ENCODE measurements at regions not wholly inside any gene's neighbourhood (a gene's known extent, or its start where the extent isn't known, plus 50 kb on each side); places are given as distances from the start of the nearest gene placed in this dataset.
"Not testable (repeated sequence)": the region's sequence is repeated elsewhere in the genome, so short reads cannot be mapped to it uniquely, and the experiment has no call there.

DNA sequence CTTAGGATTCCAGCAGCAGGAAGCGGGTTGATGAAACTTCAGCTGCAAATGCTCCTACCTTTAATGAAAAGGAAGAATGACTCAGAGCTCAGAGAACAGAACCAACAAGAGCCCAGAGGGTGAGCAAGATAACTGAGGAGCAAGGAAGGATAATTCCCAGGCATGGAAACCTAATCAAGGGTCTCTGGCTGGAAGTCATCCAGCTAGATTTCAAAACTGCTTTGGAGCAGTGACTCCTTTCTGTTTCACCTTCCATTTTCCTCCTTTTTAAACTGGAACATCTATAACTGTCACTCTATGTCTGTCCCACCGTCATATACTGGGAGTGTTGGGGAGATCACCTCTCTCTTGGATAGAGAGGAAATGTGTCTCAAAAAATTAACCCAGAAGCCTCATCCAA, 148.4 kb upstream of the RAB6C start:
- DNase-seq: no peak

DNA sequence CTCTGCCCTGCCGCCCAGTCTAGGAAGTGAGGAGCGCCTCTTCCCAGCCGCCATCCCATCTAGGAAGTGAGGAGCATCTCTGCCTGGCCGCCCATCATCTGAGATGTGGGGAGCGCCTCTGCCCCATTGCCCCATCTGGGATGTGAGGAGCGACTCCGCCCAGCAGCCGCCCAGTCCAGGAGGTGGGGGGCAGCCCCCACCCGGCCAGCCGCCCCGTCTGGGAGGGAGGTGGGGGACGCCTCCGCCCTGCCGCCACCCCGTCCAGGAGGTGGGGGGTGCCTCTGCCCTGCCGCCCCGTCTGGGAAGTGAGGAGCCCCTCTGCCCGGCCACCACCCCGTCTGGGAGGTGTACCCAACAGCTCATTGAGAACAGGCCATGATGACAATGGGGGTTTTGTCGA, 146.0 kb upstream of the RAB6C start:
- not testable (repeated sequence) for DNase-seq

DNA sequence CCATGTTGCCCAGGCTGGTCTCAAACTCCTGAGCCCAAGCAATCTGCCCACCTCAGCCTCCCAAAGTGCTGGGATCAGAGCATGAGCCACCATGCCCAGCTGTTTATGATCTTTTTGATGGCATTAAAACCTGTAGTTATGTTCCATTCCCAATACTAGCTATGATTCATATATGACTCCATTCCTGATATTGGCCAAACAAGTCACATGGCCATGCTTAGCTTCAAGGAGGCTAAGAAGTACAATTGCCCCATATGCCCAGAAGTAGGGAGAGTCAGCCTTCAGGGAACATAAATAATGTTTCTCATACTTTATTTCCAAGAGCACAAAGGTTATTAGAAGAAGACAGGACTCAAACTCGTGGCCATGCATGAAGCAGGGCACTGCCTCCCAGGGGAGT, 132.4 kb upstream of the RAB6C start:
- no peak for DNase-seq

DNA sequence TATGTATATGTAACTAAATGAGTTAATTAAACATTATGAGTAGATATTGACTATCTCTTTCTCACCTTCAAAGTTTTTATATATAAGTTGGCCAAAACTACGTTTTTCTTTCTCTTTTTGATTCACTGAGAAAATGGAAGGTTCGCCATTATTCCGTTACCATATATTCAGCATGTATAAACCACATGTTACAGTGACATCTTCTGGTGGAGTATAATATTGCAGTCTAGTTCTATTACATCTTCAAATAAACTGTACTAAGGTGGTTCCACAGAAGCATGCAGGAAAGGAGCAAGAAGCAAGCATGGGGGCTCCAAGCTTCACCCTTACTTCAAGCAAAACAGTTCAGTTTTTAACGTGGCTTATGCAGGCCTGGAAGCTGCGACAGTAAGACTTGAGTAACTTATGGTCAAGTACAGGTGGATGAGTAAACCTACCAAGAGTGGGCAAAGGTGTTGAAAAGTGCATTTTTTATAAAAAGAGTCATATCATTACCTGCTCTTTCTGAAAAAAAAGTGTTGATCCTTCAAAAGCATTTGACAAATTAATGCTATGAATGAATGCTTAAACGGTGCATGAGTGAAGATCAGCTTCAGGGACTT, 129.8 kb upstream of the RAB6C start:
- DNase-seq: no peak

DNA sequence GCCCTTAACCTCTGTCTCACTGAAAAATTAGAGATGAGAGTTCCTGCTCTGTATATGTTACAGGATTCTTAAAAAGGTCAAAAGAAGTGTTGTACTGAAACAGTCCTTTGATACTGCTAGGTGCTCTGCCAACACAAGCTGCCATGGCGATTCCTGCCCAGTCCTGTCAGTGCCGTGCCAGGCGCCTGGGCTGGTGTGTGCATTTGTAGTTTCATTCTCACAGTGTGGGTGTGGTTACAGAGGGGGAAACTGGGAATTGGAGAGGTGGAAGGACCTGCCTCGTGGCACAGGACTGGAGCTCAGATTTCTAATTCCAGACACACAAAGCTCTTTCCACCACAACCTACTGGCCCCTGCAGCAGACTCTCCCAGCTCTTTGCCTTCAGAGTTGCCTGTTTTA, 122.3 kb upstream of the RAB6C start:
- no peak for DNase-seq

DNA sequence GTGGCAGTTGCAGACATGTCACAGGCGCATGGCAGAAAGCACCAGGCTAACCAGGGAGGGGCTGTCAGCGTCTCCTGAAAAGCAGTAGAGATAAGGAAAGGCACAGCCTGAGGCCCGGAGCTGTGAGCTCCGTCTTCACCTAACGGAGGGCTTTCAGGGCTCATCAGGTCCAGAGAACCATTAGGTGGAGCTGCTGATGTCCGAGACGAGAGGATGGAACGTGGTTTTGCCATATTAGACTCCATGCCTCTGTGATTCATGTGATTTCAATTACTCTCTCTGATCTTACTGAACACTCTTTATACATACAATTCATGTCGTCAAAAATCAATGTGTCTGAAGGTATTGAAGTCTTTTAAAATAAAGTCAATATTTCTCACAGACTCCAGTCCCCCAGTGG, 120.3 kb upstream of the RAB6C start:
- DNase-seq: no peak

DNA sequence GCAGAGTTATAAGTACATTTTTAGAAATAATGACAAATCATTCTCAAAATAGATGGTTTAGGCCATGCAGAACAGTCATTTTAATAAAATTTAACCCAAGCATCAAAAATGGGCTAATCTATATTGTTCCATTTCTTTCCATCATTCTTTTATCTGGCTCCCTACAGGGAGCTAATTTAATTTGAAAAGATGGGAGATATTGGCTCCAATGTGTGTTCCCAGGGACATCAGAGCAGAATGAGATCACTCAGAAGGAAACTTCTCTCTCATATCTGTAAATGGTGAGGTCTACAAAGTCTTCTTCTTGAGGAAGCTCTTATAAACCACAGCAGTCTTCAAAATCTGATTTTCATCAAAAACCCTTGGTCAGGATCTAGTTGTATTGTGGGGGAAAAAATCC, 119.4 kb upstream of the RAB6C start:
- DNase-seq: no peak

DNA sequence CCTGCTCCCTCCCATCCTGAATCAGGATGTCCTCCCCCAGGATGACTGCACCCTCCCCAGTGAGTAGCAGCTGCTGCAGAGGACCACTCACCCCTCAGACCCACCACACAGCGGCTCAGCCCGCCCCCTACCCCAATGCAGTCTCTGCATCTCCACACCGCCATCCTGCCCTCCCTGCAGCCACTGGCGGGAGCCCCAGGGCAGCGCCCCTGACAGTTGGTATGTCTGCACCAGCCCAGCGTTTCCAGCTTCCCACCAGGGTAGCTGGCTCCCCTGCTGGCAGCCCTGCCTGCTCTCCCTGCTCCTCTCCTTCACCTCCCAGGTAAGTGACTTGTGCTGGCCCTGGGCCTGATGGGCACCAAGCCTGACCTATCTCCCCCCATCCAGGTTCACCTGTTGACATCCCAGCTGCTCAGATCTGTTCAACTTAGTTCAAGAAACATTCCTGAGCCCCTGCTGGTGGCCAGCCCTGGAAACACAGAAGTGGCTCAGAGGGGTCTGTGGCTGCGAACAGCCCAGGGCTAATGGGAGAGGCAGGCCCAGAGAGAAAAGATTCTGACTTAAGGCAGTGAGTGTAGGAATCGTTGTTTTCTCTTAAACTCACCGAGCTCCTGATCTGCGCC, 117.7 kb upstream of the RAB6C start:
- no peak for DNase-seq

DNA sequence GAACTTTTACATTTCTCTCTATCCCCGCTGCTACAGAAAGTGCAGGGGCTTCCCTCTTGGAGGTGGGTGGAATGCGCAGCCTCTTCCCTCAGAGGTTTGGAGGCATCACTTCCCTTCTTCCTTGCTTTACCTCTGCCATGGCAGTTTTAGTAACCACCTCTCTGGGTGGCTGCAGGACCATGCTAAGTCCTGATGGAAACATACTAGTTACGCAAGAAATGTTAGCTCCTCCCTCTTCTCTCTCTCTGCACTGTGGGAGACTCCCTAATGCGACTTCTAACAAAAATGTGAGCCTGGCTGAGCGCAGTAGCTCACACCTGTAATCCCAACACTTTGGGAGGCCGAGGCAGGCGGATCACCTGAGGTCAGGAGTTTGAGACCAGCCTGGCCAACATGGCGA, 116.8 kb upstream of the RAB6C start:
- DNase-seq: no peak

DNA sequence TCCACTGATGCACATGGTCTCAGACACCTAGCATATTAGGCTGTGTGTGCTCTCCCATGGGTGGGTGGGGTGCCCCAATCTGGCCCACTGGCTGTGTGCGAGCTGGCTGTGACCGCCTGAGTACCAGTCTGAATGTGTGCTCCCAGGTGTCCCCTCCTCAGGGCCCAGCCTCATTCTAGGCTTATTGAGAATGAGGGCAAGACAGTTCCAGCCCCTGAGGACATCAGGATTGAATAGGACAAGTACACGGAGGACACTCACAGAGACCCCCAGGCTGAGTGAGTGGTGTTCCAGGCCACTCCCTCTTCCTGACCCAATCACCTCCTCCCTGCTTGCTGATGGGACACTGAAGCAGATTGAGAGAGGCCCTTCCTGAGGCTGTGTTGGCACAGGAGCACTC, 116.1 kb upstream of the RAB6C start:
- DNase-seq: no peak

DNA sequence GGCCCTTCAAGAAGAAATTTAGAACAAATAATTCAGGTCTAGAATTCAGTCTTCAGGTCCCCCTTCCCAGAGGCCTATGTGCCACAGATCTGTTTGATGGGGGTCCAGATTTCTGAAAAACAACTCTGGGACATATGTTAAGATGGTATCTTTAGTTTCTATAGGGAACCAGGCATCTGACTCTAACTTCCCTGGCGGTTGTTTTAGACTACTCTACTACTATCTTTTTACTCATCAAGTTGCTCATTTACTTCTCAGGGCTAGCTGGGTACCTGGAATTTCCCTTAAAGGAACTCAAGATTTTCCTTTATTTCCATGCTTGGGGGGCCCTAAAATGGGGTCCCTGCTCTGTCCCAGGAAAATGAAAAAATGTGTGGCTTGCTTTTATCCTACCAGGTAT, 114.7 kb upstream of the RAB6C start:
- DNase-seq: no peak

DNA sequence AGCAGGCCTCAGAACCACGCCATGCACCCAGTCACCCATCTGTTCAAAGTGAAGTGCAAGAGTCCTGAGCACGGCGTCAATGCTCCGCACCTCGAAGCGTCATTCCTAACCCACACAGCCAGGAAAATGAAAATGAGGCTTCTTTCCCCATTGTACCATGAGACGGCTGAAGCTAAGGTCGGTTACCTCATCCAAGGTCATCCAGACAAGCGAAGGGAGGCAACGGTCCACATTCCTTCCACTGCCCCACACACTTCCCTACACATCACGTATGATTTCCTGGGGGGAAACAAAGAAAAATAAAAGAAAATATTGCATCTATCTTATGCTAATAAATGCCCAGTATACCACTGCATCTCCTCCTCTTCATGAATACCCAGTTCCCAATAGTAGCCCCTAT, 113.5 kb upstream of the RAB6C start:
- DNase-seq: no peak

DNA sequence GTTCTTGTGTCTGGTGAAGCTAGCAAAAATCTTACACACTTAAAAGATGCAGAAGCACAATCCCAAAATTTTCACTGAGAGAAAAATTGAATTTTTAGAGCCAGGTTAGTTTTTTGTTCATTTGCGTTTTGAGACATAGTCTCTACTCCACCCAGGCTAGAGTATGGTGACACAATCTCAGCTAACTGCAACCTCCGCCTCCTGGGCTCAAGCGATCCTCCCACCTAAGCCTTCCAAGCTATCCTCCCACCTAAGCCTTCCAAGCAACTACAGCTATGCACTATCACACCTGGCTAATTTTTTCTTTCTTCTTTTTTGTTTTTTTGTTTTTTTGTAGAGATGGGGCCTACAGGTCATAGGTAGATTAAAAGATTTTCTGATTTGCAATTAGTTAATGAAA, 113.1 kb upstream of the RAB6C start:
- no peak for DNase-seq

DNA sequence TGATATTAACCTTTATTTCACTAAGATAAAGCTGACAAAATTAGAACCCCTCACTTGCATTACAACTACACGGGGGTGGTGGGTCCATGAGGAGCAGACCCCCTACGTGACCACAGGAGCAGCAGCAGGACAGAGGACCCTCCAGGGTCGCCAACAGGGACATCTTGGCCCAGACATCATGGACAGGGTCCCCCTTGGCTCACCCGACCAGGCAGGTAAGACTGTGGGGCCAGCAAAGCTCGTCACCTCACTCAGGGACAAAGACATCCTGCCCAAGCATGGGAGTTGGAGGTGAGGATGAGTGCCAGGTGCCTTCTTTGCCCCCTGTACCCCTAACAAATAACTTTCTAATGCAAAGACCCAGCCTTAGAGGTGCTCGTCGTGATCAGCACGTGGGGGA, 111.3 kb upstream of the RAB6C start:
- no peak for DNase-seq

DNA sequence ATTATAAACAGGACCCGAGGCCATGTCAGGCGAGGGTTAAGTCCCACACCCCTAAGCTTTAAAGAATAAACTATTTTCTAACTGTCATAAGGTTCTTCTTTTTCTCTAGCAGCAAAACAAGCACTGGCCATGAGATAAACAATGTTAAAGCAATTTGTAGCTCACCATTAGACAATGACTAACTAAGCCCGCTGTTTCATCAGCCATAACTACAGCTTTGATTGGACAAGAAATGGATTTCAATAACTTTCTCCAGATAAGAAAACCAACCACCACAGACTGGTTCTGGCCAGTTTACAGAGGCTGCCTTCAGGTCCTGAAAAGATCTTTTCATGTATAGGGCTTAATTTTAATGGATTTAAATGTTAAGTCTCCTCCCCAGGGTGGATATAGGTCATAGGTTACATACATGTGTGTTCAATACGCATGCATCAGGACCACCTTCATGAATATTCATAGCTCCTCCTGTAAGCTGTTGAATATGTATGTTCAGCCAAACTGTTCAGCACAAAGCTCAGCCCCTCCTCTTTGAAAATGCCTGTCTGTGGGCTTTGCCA, 108.7 kb upstream of the RAB6C start:
- no peak for DNase-seq

DNA sequence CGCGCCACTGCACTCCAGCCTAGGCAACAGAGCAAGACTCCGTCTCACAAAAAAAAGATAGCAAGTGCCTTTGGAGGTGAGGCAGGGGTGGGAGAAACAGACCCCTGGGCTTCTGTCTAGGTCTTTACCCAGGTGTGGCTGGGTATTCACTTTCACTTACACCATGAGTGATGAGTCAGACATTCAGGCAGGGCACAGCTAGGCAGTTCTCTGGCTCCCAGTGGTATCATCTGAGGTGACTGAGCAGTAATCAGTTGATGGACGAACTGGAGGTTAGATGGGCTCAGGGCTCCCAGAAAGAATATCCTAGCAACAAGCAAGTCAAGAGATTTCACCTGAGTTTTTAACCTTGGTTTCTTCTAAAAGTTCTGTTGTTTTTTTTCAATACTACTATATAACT, 107.0 kb upstream of the RAB6C start:
- DNase-seq: no peak

DNA sequence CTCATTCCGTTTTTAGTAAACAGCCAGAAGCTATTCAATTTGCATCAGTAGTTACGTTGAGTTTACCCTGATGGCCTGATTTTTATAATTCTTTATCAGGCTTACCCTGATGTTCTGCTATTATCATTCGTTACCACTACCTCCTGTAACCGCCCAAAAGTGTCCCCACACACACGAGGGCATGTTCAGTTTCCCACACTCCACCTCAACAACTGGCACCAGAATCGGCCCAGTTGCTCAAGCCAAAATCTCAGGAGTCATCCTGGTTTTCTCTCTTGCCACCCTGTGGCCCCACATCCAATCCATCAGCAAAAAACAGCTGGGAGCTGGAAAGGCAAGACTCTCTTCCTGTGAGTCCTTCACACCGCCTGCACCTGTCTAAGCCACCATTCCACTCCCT, 102.9 kb upstream of the RAB6C start:
- no peak for DNase-seq

DNA sequence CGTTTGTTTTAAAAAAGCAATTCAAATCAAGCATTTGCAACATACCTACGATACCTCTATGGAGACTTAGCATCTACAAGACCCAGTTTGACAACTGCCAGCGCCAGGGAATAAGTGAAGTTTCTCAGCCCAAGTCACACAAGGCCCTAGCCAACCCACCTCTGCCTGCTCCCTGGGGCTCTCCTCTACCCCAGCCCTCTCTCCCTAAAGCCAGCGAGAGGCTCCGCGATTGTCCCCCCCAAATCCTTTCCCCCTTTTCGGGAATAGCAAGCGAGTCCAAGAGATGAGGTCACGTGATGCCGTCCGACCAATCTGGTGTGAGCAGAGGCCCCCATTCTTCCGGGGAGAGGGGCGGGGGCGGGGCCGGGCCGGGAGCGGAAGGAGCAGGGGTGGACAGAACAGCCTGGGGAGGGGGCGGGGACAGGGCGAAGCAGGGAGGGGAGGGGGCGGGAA, 102.2 kb upstream of the RAB6C start:
- DNase-seq: peak; percentile 60

DNA sequence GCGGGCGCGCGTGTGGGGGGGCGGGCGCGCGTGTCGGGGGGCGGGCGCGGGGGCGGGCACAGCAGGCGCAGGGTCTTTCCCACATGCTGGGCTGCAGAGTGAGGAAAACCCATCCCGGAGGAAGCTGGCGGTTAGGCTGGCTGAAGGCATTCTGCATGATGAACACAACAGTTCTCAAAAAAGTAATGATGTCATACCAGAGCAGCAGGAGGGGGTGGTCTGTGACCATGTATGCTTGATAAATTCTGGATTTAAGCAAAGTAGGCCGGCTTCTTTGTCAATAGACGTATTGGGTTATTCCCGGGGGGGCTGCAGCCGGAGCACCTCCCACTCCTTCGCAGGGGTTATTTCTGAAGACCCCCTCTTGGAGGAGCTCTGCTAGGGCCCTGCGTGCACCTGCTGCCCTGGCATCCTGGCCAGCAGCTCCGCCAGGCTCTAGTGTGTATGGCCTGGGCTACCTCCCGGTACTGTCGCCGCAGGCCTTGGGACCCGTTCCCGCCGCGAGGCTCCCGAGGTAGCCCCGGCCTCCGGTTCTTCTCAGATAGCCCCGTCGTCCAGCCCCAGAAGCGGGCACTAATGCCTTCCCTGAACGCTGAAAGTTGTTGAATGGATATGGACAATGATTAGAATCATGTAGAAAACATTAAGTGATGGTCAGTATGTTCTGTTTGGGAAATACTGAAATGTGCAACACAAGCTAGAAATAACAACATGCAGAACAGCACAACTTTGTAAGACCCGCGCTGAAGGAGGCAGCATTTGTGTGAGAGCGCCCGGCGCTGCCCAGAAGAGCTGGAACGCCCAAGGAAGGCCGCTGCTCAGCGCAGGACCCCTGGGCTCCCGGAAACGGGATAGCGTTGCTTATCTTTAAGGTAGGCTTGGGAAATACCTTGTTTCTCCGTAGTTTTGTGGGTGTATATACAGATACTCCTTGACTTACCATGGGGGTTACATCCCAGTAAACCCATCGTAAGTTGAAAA, 101.4 kb upstream of the RAB6C start:
- DNase-seq: no peak

DNA sequence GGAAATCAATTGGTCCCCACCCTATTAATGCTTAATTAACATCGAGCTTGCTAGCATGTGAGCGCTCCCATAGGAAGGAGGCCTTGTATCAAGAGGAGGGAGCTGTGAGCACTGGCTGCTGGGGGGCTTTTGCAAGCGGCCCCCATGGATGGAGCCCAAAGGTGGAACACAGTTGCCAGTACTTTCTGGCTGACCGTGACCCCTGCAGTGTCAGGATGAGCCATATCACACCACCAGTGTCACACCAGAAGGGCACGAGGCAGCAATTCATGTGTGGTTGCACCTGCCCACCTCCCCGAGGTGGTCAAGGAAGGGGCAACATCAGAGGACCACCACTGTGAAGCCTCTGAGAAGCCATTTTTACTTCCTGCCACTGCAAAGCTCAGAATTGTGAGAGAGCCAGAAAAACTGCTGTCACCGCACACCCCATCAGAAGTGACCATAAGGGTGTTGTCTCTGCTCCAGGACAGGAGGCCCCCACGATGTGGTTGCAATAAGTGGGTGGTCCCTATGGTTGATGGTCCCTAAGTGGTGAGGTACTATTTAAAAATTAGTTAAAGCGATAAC, 99.8 kb upstream of the RAB6C start:
- DNase-seq: no peak

DNA sequence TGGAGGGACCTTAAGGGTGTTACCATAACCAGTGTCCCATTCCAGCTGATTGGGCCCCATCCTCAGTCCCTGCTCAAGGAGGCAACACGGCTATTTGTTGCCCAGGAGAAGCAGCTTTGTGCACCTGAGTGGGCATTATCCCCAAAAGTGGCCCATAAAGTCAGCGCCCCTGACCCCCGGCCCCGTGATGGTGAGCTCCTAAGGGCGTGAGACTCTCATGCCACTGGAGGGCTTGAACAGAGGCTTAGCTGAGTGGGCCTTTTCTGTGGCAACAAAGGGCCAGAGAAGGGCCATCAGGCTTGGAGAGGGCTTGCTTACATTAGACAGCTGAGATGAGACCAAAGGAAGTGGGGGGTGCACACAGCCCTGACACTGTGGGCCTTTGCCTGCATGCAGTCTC, 99.2 kb upstream of the RAB6C start:
- no peak for DNase-seq

DNA sequence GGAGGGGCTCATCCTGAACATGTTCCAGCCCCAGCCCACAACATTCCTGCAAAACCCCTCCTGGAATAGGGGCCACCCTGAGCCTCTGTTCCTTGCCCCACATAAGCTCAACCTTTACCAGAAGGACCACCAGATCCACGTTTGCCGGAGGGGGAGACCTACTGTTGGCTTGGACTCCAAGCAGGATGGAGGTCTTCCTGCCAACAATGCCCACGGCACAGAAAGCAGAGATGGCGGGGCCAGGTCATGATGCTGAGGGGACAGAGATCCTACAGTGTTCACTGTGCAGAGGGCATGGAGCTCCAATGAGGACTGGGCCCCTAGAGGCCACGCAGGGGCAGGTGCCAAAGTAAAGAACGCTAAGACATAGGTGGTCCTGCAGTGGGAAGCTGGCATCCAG, 98.5 kb upstream of the RAB6C start:
- no peak for DNase-seq

DNA sequence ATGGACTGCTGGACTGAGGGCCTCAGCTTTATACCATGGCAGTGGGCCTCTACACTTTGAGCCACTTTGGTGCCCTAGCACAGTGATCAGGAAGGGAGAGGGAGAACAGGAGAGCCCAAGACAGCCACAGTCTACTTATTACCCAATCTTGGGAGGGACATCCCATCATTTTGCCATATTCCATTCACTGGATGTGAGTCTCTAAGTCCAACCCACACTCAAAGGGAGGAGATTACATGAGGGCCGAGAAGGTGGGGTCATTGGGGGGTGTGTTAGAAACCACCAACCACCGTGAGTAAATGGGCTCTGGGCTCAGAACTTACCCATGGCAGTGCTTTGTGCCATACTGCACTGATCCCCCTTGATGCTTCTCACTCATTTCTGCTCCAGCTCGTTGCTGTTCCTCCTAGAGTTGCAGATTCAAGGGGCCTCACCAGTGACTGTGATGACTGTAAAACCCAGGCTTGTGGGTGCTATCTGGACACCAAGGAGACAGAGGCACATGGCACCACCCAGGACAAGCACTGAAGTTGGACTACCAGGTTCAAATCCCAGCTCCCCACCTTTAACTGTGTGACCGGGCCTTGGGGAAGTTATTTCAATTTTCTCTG, 97.6 kb upstream of the RAB6C start:
- no peak for DNase-seq

Data from GOT3 (cell line).